HepG2 (cell line): ENCODE measurements at regions not wholly inside any gene's neighbourhood (a gene's known extent, or its start where the extent isn't known, plus 50 kb on each side); places are given as distances from the start of the nearest gene placed in this dataset.

Experiments
- TEAD3 ChIP-seq: optimal IDR thresholded peaks from 2 replicates; pipeline ENCODE3; 2016; ENCODE audit warnings: borderline replicate concordance
- TF ChIP-seq, protein P1 (sequence below): sonication (generic); formaldehyde crosslinking; IDR thresholded peaks from 2 replicates; pipeline ENCODE4 v1.9.0; 2021; ENCODE audit warnings: mild to moderate bottlenecking, missing genetic modification reagents
- TF ChIP-seq, protein P2 (sequence below): sonication (generic); formaldehyde crosslinking; IDR thresholded peaks from 2 replicates; pipeline ENCODE4 v1.5.0; 2020; ENCODE audit warnings: missing genetic modification reagents, mild to moderate bottlenecking, borderline replicate concordance

DNA sequence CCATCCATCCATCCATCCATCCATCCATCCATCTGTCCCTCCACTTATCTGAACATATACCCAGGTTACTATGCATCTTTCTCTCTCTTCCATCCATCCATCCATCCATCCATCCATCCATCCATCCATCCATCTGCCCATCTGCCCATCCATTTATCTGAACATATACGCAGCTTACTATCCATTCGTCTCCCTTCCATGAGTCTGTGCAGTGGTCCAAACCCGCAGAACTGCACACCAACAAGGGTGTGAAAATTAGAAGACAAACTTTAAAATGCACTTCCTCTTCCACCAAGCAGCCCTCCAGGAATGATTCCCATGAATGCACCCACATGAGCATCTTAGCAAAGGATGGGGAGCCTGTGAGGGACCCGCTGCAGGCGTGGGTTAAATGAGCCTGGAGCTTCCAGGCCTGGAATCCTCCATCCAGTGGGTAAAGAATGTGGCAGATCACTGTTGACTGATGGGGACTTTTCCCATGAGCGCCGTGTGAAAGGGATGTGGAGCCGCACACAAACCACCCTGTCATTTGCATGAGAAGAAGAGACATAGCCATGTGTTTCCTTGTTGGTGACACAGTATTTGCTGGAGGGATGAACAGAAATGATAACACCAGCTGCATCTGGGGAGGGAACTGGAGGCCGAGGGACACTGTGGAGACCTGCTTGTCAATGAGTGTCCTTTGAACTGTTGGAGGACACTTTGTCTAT is 376.6 kb downstream of the ADGRD1 start (continued):
- TF ChIP-seq, protein P1, sequence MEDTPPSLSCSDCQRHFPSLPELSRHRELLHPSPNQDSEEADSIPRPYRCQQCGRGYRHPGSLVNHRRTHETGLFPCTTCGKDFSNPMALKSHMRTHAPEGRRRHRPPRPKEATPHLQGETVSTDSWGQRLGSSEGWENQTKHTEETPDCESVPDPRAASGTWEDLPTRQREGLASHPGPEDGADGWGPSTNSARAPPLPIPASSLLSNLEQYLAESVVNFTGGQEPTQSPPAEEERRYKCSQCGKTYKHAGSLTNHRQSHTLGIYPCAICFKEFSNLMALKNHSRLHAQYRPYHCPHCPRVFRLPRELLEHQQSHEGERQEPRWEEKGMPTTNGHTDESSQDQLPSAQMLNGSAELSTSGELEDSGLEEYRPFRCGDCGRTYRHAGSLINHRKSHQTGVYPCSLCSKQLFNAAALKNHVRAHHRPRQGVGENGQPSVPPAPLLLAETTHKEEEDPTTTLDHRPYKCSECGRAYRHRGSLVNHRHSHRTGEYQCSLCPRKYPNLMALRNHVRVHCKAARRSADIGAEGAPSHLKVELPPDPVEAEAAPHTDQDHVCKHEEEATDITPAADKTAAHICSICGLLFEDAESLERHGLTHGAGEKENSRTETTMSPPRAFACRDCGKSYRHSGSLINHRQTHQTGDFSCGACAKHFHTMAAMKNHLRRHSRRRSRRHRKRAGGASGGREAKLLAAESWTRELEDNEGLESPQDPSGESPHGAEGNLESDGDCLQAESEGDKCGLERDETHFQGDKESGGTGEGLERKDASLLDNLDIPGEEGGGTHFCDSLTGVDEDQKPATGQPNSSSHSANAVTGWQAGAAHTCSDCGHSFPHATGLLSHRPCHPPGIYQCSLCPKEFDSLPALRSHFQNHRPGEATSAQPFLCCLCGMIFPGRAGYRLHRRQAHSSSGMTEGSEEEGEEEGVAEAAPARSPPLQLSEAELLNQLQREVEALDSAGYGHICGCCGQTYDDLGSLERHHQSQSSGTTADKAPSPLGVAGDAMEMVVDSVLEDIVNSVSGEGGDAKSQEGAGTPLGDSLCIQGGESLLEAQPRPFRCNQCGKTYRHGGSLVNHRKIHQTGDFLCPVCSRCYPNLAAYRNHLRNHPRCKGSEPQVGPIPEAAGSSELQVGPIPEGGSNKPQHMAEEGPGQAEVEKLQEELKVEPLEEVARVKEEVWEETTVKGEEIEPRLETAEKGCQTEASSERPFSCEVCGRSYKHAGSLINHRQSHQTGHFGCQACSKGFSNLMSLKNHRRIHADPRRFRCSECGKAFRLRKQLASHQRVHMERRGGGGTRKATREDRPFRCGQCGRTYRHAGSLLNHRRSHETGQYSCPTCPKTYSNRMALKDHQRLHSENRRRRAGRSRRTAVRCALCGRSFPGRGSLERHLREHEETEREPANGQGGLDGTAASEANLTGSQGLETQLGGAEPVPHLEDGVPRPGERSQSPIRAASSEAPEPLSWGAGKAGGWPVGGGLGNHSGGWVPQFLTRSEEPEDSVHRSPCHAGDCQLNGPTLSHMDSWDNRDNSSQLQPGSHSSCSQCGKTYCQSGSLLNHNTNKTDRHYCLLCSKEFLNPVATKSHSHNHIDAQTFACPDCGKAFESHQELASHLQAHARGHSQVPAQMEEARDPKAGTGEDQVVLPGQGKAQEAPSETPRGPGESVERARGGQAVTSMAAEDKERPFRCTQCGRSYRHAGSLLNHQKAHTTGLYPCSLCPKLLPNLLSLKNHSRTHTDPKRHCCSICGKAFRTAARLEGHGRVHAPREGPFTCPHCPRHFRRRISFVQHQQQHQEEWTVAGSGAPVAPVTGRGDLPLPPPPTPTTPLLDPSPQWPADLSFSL (CRISPR knock-in tag): no peak
- TF ChIP-seq, protein P2, sequence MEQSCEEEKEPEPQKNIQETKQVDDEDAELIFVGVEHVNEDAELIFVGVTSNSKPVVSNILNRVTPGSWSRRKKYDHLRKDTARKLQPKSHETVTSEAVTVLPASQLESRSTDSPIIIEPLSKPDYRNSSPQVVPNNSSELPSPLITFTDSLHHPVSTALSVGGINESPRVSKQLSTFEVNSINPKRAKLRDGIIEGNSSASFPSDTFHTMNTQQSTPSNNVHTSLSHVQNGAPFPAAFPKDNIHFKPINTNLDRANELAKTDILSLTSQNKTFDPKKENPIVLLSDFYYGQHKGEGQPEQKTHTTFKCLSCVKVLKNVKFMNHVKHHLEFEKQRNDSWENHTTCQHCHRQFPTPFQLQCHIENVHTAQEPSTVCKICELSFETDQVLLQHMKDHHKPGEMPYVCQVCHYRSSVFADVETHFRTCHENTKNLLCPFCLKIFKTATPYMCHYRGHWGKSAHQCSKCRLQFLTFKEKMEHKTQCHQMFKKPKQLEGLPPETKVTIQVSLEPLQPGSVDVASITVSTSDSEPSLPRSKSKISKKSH (CRISPR knock-in tag): no peak
- TF ChIP-seq TEAD3 (CRISPR knock-in tag): no peak
